Esophagus muscularis mucosa (tissue), 4 donors: ENCODE measurements at regions not wholly inside any gene's neighbourhood (a gene's known extent, or its start where the extent isn't known, plus 50 kb on each side); places are given as distances from the start of the nearest gene placed in this dataset.

Source experiments
- EP300 ChIP-seq: sonication (generic); formaldehyde crosslinking; IDR thresholded peaks from one replicate; pipeline ENCODE4 v1.6.1; 2017; ENCODE audit warnings: antibody characterized with exemption
- POLR2A ChIP-seq: fragments of 450-650 bp; IDR thresholded peaks from one replicate; pipeline ENCODE4 v1.6.1; 2017; ENCODE audit warnings: antibody characterized with exemption, moderate library complexity, mild to moderate bottlenecking, low read depth
- TF ChIP-seq, protein P1 (sequence below), 3 experiments: fragments of 200-600 bp in 2 of 3; fragments of 450-650 bp in 1 of 3; sonication (generic) in 2 of 3; IDR thresholded peaks; one replicate each; pipeline ENCODE4 v1.5.1; 2017 to 2019; ENCODE audit warnings: antibody characterized with exemption in 3 of 3, mild to moderate bottlenecking in 2 of 3, moderate library complexity in 1 of 3

DNA sequence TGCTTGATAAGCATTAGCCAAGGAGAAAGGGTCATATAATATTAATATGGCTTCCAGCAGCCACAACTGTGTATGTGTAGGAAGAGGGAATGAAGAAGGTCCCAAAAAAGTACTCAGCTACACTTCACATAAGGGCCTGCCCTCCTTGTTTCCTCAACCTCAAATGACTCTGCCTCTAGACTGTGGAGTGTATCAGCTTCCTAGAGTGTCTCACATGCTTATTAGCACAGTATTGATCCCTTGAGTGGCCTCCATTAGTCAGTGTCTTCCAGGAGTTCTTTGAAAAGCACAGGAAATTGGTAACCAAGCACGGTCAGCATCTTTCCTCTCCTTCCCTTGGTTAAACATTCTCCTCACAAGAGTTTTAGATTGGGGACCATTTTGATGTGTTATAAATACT lies 190.4 kb upstream of the ATP10B start:
- TF ChIP-seq POLR2A (no peak), EP300 (no peak)
- TF ChIP-seq, protein P1, sequence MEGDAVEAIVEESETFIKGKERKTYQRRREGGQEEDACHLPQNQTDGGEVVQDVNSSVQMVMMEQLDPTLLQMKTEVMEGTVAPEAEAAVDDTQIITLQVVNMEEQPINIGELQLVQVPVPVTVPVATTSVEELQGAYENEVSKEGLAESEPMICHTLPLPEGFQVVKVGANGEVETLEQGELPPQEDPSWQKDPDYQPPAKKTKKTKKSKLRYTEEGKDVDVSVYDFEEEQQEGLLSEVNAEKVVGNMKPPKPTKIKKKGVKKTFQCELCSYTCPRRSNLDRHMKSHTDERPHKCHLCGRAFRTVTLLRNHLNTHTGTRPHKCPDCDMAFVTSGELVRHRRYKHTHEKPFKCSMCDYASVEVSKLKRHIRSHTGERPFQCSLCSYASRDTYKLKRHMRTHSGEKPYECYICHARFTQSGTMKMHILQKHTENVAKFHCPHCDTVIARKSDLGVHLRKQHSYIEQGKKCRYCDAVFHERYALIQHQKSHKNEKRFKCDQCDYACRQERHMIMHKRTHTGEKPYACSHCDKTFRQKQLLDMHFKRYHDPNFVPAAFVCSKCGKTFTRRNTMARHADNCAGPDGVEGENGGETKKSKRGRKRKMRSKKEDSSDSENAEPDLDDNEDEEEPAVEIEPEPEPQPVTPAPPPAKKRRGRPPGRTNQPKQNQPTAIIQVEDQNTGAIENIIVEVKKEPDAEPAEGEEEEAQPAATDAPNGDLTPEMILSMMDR (IDR thresholded peaks at IDR 0.05): no peak
